ENCODE measurements at regions not wholly inside any gene's neighbourhood (a gene's known extent, or its start where the extent isn't known, plus 50 kb on each side); places are given as distances from the start of the nearest gene placed in this dataset.

- TF ChIP-seq CTCF (IDR thresholded peaks at IDR 0.05; ENCODE audit: insufficient read depth, low read length), result no peak
- TF ChIP-seq SPI1 (IDR thresholded peaks at IDR 0.05; ENCODE audit: borderline replicate concordance, low read depth), result no peak
Measured at GRCh38 chr20:47934761-47935160, 149.5 kb upstream of the SULF2 start.
